Mesothelial cell of epicardium (in vitro differentiated cells): ENCODE measurements at regions not wholly inside any gene's neighbourhood (a gene's known extent, or its start where the extent isn't known, plus 50 kb on each side); places are given as distances from the start of the nearest gene placed in this dataset.

ENCODE experiments used
- DNase-seq, 2 experiments: peaks; one replicate each; pipeline ENCODE4 v3.0.0; 2021; ENCODE audit warnings: low spot score in 2 of 2; ENCODE audit not compliant: unreplicated experiment in 2 of 2
- H3K27ac Mint-ChIP-seq: 2 replicates; pipeline ENCODE4 v1.8.0; 2021; ENCODE audit warnings: mixed read lengths
- H3K27me3 Mint-ChIP-seq: 2 replicates; pipeline ENCODE4 v1.8.0; 2021; ENCODE audit warnings: low read depth, mixed read lengths
- H3K36me3 Mint-ChIP-seq: 2 replicates; pipeline ENCODE4 v1.8.0; 2021; ENCODE audit warnings: mixed read lengths
- H3K4me1 Mint-ChIP-seq: 2 replicates; pipeline ENCODE4 v1.8.0; 2021; ENCODE audit warnings: mixed read lengths
- H3K4me3 Mint-ChIP-seq: 2 replicates; pipeline ENCODE4 v1.8.0; 2021; ENCODE audit warnings: mild to moderate bottlenecking, moderate library complexity, mixed read lengths
- H3K9me3 Mint-ChIP-seq: 2 replicates; pipeline ENCODE4 v1.8.0; 2021; ENCODE audit warnings: mixed read lengths
- CTCF ChIP-seq: fragments of 200-600 bp; sonication (generic); IDR thresholded peaks from one replicate; pipeline ENCODE4 v1.5.0; 2021; ENCODE audit warnings: antibody characterized with exemption; ENCODE audit not compliant: unreplicated experiment

GRCh38 chr19:31991984-31992655 lies 353.3 kb upstream of the ZNF507 start:
- Mint-ChIP-seq H3K27ac (no peak overlapping the region), H3K36me3 (peaks cover 3% of the 10 kb centered on the region), H3K27me3 (no peaks in the 10 kb centered on the region), H3K4me3 (no peak overlapping the region), H3K4me1 (no peaks in the 10 kb centered on the region), H3K9me3 (peaks cover 22% of the 10 kb centered on the region)
- TF ChIP-seq CTCF = no peak
- no peak for DNase-seq

DNA sequence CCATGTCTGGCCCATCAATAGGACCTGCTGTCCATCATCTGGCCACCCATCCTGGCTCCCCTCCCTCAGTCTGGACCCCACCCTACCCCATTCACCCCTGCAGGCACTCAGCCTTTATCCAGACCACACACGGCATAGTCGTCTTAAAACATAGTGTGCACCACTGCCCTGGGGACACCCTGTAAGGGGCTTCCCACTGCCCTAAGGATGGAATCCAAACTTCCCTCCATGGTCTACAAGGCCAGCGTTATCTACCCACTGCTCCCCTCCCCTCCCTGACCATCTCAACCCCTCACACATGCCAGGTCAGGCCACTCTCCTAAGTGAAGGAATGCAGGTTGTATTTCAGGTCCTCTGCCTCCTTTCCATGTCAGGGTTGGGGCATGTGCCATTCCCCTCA lies 352.7 kb upstream of the ZNF507 start:
- Mint-ChIP-seq H3K36me3 (peaks cover 7% of the 10 kb centered on the region), H3K27ac (no peak overlapping the region), H3K4me3 (no peak overlapping the region), H3K9me3 (peaks cover 27% of the 10 kb centered on the region), H3K4me1 (no peaks in the 10 kb centered on the region), H3K27me3 (no peaks in the 10 kb centered on the region)
- no peak for TF ChIP-seq CTCF
- DNase-seq = no peak

DNA sequence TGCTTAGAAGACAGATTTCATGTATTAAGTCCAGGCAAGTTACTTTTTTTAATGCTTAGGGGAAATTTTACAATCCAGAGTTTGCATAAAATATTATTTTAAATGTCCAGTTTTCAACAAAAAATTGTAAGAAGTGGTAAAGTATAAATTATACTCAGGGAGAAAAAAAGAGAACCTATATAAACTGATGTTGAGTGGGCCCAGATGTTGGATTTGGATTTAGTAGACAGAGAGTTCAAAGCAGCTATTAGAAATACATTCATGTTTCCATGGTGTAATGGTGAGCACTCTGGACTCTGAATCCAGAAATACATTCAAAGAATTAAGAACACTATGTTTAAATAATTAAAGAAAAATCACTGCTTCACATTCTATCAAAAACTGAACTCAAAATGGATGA lies 349.9 kb upstream of the ZNF507 start:
- no peak overlapping the region for H3K4me3 Mint-ChIP-seq
- H3K36me3 Mint-ChIP-seq = peaks cover 13% of the 10 kb centered on the region
- no peak overlapping the region for H3K27ac Mint-ChIP-seq
- H3K9me3 Mint-ChIP-seq = peaks cover 39% of the 10 kb centered on the region
- no peaks in the 10 kb centered on the region for H3K27me3 Mint-ChIP-seq
- TF ChIP-seq CTCF = no peak
- no peak for DNase-seq
- no peaks in the 10 kb centered on the region for H3K4me1 Mint-ChIP-seq

- Mint-ChIP-seq H3K27ac (no peak overlapping the region), H3K9me3 (peaks cover 4% of the 10 kb centered on the region), H3K4me1 (peaks cover 29% of the 10 kb centered on the region), H3K4me3 (no peak overlapping the region), H3K36me3 (no peaks in the 10 kb centered on the region), H3K27me3 (no peaks in the 10 kb centered on the region)
- TF ChIP-seq CTCF = no peak
- DNase-seq = no peak
Measured at GRCh38 chr19:32010071-32010470, 335.3 kb upstream of the ZNF507 start.

GRCh38 chr19:32012206-32012605 lies 333.2 kb upstream of the ZNF507 start:
- TF ChIP-seq CTCF = no peak
- Mint-ChIP-seq H3K4me1 (peaks cover 41% of the 10 kb centered on the region), H3K27ac (no peak overlapping the region), H3K27me3 (no peaks in the 10 kb centered on the region), H3K36me3 (peaks cover 3% of the 10 kb centered on the region), H3K4me3 (no peak overlapping the region), H3K9me3 (peaks cover 8% of the 10 kb centered on the region)
- no peak for DNase-seq
